A549 (cell line): ENCODE measurements at regions not wholly inside any gene's neighbourhood (a gene's known extent, or its start where the extent isn't known, plus 50 kb on each side); places are given as distances from the start of the nearest gene placed in this dataset.

Experiments
- ATAC-seq, 2 experiments: fragments of 200-7000 bp in 1 of 2; fragments of >200 bp in 1 of 2; cut with Nextera tagmentation in 1 of 2; cut with Tn5 transposase in 1 of 2; 3 replicates each; pipeline versions ENCODE4 v1.8.0 to v1.9.1; 2018 to 2020; ENCODE audit warnings: mild to moderate bottlenecking in 1 of 2, moderate library complexity in 1 of 2
- CTCF ChIA-PET: fragments of 300-600 bp; sonication (Branson Sonifier 250); formaldehyde crosslinking; extraction: SDS; loops from one replicate; lab custom pipeline; 2021; ENCODE audit warnings: antibody characterized with exemption, inconsistent platforms; lab: Yijun Ruan, JAX
- POLR2A ChIA-PET: fragments of 350-600 bp; formaldehyde crosslinking; extraction: SDS; loops from one replicate; lab custom pipeline; 2021; ENCODE audit warnings: antibody characterized with exemption, inconsistent platforms; lab: Yijun Ruan, JAX
- DNase-seq, 2 experiments: peaks; one replicate each; pipeline versions ENCODE4 v3.0.0 to v3.0.0-alpha.2; 2011 to 2016; ENCODE audit warnings: low read depth in 1 of 2, low spot score in 1 of 2
- FAIRE-seq: peaks from 2 replicates; lab custom pipeline; 2011; peaks lifted over from hg19 to GRCh38; lab: Jason Lieb, UNC
- H3K27ac ChIP-seq, 2 experiments: fragments of >200 bp; sonication (Bioruptor Twin); formaldehyde crosslinking; 3 replicates each; pipeline ENCODE4 v1.5.1; 2016 to 2017
- H3K4me1 ChIP-seq: fragments of >200 bp; sonication (Bioruptor Twin); formaldehyde crosslinking; 3 replicates; pipeline ENCODE4 v1.6.1; 2016
- H3K4me2 ChIP-seq: fragments of >200 bp; sonication (Bioruptor Twin); formaldehyde crosslinking; 3 replicates; pipeline ENCODE4 v1.6.1; 2016
- H3K4me3 ChIP-seq: fragments of >200 bp; sonication (Bioruptor Twin); formaldehyde crosslinking; 3 replicates; pipeline ENCODE4 v1.5.1; 2016
- H3K9me3 ChIP-seq: fragments of >200 bp; sonication (Bioruptor Twin); formaldehyde crosslinking; 3 replicates; pipeline ENCODE4 v1.6.1; 2016
- BHLHE40 ChIP-seq: IDR thresholded peaks from 2 replicates; pipeline ENCODE4 v1.6.1; 2012; ENCODE audit warnings: low read depth, low read length, inconsistent platforms
- CBX2 ChIP-seq: fragments of 200-600 bp; sonication (generic); IDR thresholded peaks from 2 replicates; pipeline ENCODE4 v1.6.1; 2016; ENCODE audit warnings: low read depth, mild to moderate bottlenecking, borderline replicate concordance
- CBX8 ChIP-seq: fragments of 200-600 bp; sonication (generic); IDR thresholded peaks from 2 replicates; pipeline ENCODE4 v1.6.1; 2016
- CHD2 ChIP-seq: fragments of 150-350 bp; IDR thresholded peaks from 2 replicates; pipeline ENCODE4 v1.6.1; 2014; ENCODE audit warnings: low read length; ENCODE audit not compliant: partially characterized antibody
- EHF ChIP-seq: fragments of 250-450 bp; sonication (Bioruptor Pico); IDR thresholded peaks from 2 replicates; pipeline ENCODE4 v1.5.0; 2020; ENCODE audit warnings: mild to moderate bottlenecking
- EHMT2 ChIP-seq: fragments of 200-600 bp; sonication (generic); IDR thresholded peaks from 2 replicates; pipeline ENCODE4 v1.6.1; 2016; ENCODE audit warnings: antibody characterized with exemption, low read depth, mild to moderate bottlenecking, moderate library complexity
- EP300 ChIP-seq, 2 experiments: fragments of >200 bp; sonication (Bioruptor Twin); formaldehyde crosslinking; IDR thresholded peaks; 2 replicates in 1 of 2; 3 replicates in 1 of 2; pipeline ENCODE4 v1.6.1; 2016 to 2017
- FOSB ChIP-seq: fragments of 250-450 bp; sonication (Bioruptor Pico); IDR thresholded peaks from 2 replicates; pipeline ENCODE4 v1.5.0; 2020; ENCODE audit warnings: mild to moderate bottlenecking, moderate library complexity
- FOXS1 ChIP-seq: fragments of 250-450 bp; sonication (Bioruptor Pico); IDR thresholded peaks from 2 replicates; pipeline ENCODE4 v1.5.0; 2020; ENCODE audit warnings: mild to moderate bottlenecking, moderate library complexity
- HDAC2 ChIP-seq: fragments of 200-600 bp; sonication (generic); IDR thresholded peaks from 2 replicates; pipeline ENCODE4 v1.6.1; 2016
- HOXA7 ChIP-seq: fragments of 250-450 bp; sonication (Bioruptor Pico); IDR thresholded peaks from 2 replicates; pipeline ENCODE4 v1.5.0; 2020; ENCODE audit warnings: mild to moderate bottlenecking, moderate library complexity
- HOXB13 ChIP-seq: fragments of 250-450 bp; sonication (Bioruptor Pico); IDR thresholded peaks from 2 replicates; pipeline ENCODE4 v1.5.0; 2020; ENCODE audit warnings: low read depth, mild to moderate bottlenecking, moderate library complexity
- HOXB5 ChIP-seq: fragments of 250-450 bp; sonication (Bioruptor Pico); IDR thresholded peaks from 2 replicates; pipeline ENCODE4 v1.5.0; 2020; ENCODE audit warnings: mild to moderate bottlenecking, moderate library complexity
- JUN ChIP-seq, 2 experiments: fragments of >200 bp; sonication (Bioruptor Twin); formaldehyde crosslinking; IDR thresholded peaks; 2 replicates in 1 of 2; 3 replicates in 1 of 2; pipeline ENCODE4 v1.6.1; 2016 to 2017
- JUNB ChIP-seq: fragments of >200 bp; sonication (Bioruptor Twin); formaldehyde crosslinking; IDR thresholded peaks from 2 replicates; pipeline ENCODE4 v1.6.1; 2016
- KDM1A ChIP-seq: fragments of 200-600 bp; sonication (generic); IDR thresholded peaks from 2 replicates; pipeline ENCODE4 v1.6.1; 2016; ENCODE audit warnings: low read depth, mild to moderate bottlenecking
- KDM5A ChIP-seq: fragments of 200-600 bp; sonication (generic); IDR thresholded peaks from 2 replicates; pipeline ENCODE4 v1.6.1; 2016; ENCODE audit warnings: antibody characterized with exemption, mild to moderate bottlenecking
- MAFK ChIP-seq: fragments of 450-650 bp; IDR thresholded peaks from 2 replicates; pipeline ENCODE4 v1.6.1; 2014; ENCODE audit not compliant: partially characterized antibody
- MAZ ChIP-seq: fragments of 150-350 bp; IDR thresholded peaks from 2 replicates; pipeline ENCODE4 v1.6.1; 2014; ENCODE audit warnings: antibody characterized with exemption, low read depth, low read length, borderline replicate concordance
- NR3C1 ChIP-seq: fragments of >200 bp; sonication (Bioruptor Twin); formaldehyde crosslinking; IDR thresholded peaks from 3 replicates; pipeline ENCODE4 v1.6.1; 2017
- PHF8 ChIP-seq: fragments of 200-600 bp; sonication (generic); IDR thresholded peaks from 2 replicates; pipeline ENCODE4 v1.6.1; 2016; ENCODE audit warnings: low read depth, mild to moderate bottlenecking, antibody characterized with exemption, moderate library complexity, borderline replicate concordance
- POLR2A ChIP-seq: IDR thresholded peaks from 2 replicates; pipeline ENCODE4 v1.6.1; 2012; ENCODE audit warnings: mild to moderate bottlenecking, low read length
- POLR2AphosphoS2 ChIP-seq: conservative IDR thresholded peaks from 2 replicates; pipeline ENCODE4 v1.6.1; 2012; ENCODE audit warnings: low read length, improper control_type of control experiment, inconsistent platforms
- RAD21 ChIP-seq, 2 experiments: fragments of >200 bp in 1 of 2; sonication (Bioruptor Twin) in 1 of 2; formaldehyde crosslinking in 1 of 2; IDR thresholded peaks in 1 of 2; conservative IDR thresholded peaks in 1 of 2; 2 replicates in 1 of 2; 3 replicates in 1 of 2; pipeline ENCODE4 v1.6.1; 2012 to 2018; ENCODE audit warnings: inconsistent platforms in 1 of 2
- RARB ChIP-seq: fragments of 250-450 bp; sonication (Bioruptor Pico); IDR thresholded peaks from 2 replicates; pipeline ENCODE4 v1.8.0; 2021; ENCODE audit warnings: mild to moderate bottlenecking, moderate library complexity
- RCOR1 ChIP-seq: fragments of 150-350 bp; IDR thresholded peaks from 2 replicates; pipeline ENCODE4 v1.6.1; 2014; ENCODE audit warnings: antibody characterized with exemption, low read length, low read depth
- RNF2 ChIP-seq: fragments of 200-600 bp; sonication (generic); IDR thresholded peaks from 2 replicates; pipeline ENCODE4 v1.6.1; 2016; ENCODE audit warnings: low read depth, mild to moderate bottlenecking, antibody characterized with exemption, moderate library complexity, borderline replicate concordance
- SMC3 ChIP-seq: fragments of >200 bp; sonication (Bioruptor Twin); formaldehyde crosslinking; IDR thresholded peaks from 3 replicates; pipeline ENCODE4 v1.6.1; 2018; ENCODE audit warnings: inconsistent platforms
- SREBF2 ChIP-seq: fragments of 450-650 bp; IDR thresholded peaks from 2 replicates; pipeline ENCODE4 v1.6.1; 2014; ENCODE audit warnings: mild to moderate bottlenecking, moderate library complexity
- TFCP2L1 ChIP-seq: fragments of 250-450 bp; sonication (Bioruptor Pico); IDR thresholded peaks from 2 replicates; pipeline ENCODE4 v1.5.0; 2021; ENCODE audit warnings: mild to moderate bottlenecking
- TP53 ChIP-seq: fragments of 250-450 bp; sonication (Bioruptor Pico); IDR thresholded peaks from 2 replicates; pipeline ENCODE4 v1.5.0; 2021; ENCODE audit warnings: mild to moderate bottlenecking, moderate library complexity
- ZC3H11A ChIP-seq: fragments of 450-650 bp; IDR thresholded peaks from 2 replicates; pipeline ENCODE4 v1.6.1; 2014; ENCODE audit warnings: antibody characterized with exemption, mild to moderate bottlenecking
- ZFP36 ChIP-seq: fragments of 450-650 bp; IDR thresholded peaks from 2 replicates; pipeline ENCODE4 v1.6.1; 2014; ENCODE audit warnings: borderline replicate concordance; ENCODE audit not compliant: partially characterized antibody
- ZNF302 ChIP-seq: fragments of 250-450 bp; sonication (Bioruptor Pico); IDR thresholded peaks from 2 replicates; pipeline ENCODE4 v1.9.0; 2021; ENCODE audit warnings: inconsistent platforms, mild to moderate bottlenecking, moderate library complexity
- ZSCAN20 ChIP-seq: fragments of 250-450 bp; sonication (Bioruptor Pico); IDR thresholded peaks from 2 replicates; pipeline ENCODE4 v1.8.0; 2022; ENCODE audit warnings: mild to moderate bottlenecking, moderate library complexity
- WGBS: methylation state at CpG from one replicate; pipeline ENCODE4 v1.1.6; 2017; ENCODE audit errors: missing lambda C conversion rate; 5-methylcytosine and 5-hydroxymethylcytosine counted together
- TF ChIP-seq, protein P1 (sequence below): fragments of 150-350 bp; IDR thresholded peaks from 2 replicates; pipeline ENCODE4 v1.6.1; 2014; ENCODE audit warnings: low read depth, mild to moderate bottlenecking, low read length
- TF ChIP-seq, protein P2 (sequence below): fragments of 250-450 bp; sonication (Bioruptor Pico); IDR thresholded peaks from 2 replicates; pipeline ENCODE4 v1.5.0; 2020; ENCODE audit warnings: low read depth, mild to moderate bottlenecking, moderate library complexity
- TF ChIP-seq, protein P3 (sequence below): fragments of >200 bp; sonication (Bioruptor Twin); formaldehyde crosslinking; IDR thresholded peaks from 3 replicates; pipeline ENCODE4 v1.6.1; 2016
- TF ChIP-seq, protein P4 (sequence below): IDR thresholded peaks from 2 replicates; pipeline ENCODE4 v1.6.1; 2012
- TF ChIP-seq, protein P5 (sequence below): fragments of 450-650 bp; IDR thresholded peaks from 2 replicates; pipeline ENCODE4 v1.6.1; 2014; ENCODE audit warnings: antibody characterized with exemption

DNA sequence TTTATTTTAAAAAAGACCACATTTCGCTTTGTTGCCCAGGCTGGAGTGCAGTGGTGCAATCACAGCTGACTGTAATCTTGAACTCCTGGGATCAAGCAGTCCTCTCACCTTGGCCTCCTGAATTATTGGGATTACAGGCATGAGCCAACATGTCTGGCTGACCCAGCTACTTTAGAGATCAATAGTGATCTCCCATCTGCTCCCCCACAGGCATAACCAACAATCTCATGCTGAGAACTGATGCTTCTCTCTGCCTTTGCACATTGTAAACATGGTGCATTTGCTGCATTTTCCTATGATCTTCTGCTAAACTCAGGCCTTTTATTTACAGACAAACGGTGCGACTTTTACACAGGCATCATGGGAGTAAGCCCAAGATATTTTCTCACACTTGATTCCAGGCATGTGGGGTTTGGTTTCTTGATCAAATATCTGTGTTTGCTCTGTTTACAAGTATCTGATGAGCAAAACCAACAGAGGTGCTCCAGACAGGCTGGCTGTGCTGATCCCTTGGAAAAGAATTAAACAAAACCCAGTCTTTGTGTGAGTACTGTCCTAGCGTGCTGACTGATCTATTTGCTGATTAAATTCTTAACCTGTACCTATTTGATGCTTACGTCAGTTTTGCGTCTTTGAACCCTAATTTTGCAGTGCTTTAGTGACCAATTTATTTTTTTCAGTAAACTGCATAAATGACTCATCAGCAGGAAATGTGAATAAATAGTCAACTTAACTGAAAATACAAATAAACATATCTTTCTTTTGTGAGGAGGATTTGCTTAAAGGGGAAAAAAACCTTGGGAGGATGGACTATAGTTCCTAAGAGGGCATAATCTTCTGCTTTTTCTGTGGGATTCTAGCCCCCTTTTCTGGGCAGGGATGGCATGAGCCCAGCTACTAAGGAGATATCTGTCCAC lies 191.7 kb upstream of the NR3C1 start:
- ChIA-PET POLR2A (interaction anchor here (0.5 to 4.4 kb wide), 8 partner anchors 9 to 195 kb away, joined by 3 to 20 read pairs (median 4); partner anchors contain the start of gene NR3C1), CTCF (interaction anchor here (1.0 to 1.6 kb wide), 6 partner anchors 88 to 592 kb away, joined by 3 to 6 read pairs (median 6); partner anchors contain the start of gene NR3C1)
- H3K27ac ChIP-seq, result peak overlapping the region; percentile 94 to 98
- ATAC-seq (peak; percentile 88 to 95), DNase-seq (peak; percentile 64 to 99), FAIRE-seq (peak; percentile 100)
- under 1% methylated on average over 6 of the region's 6 CpGs for WGBS
- H3K9me3 ChIP-seq, result peaks cover 10% of the 10 kb centered on the region; the same call in 1 of the 3 replicates
- H3K4me3 ChIP-seq, result peak overlapping the region; percentile 23; the same call in 2 of the 3 replicates
- peaks cover 45% of the 10 kb centered on the region for H3K4me1 ChIP-seq
- peak overlapping the region; percentile 90 for H3K4me2 ChIP-seq
- TF ChIP-seq ZC3H11A (no peak), HOXB5 (CRISPR knock-in tag) (peak; percentile 97), HDAC2 (no peak), JUNB (peak; percentile 100), HOXB13 (CRISPR knock-in tag) (peak; percentile 98), RAD21 (conservative IDR thresholded peaks at IDR 0.05 in 1 of 2, IDR thresholded peaks at IDR 0.05 in 1 of 2) (peak; percentile 56 to 88), MAZ (no peak), POLR2A (no peak), RNF2 (no peak), ZFP36 (peak; percentile 62), KDM5A (no peak), HOXA7 (peak; percentile 98), ZNF302 (CRISPR knock-in tag) (peak; percentile 87), EP300 (IDR thresholded peaks at IDR 0.05) (peak; percentile 100), PHF8 (no peak), NR3C1 (0 out of 3 replicates have a peak, but pooled peaks have one; percentile 35), TP53 (CRISPR knock-in tag) (peak; percentile 46), SREBF2 (no peak), EHF (CRISPR knock-in tag) (peak; percentile 99), SMC3 (peak; percentile 83; the same call in 2 of the 3 replicates), RCOR1 (no peak), EHMT2 (no peak), FOSB (CRISPR knock-in tag) (peak; percentile 99), CBX8 (no peak), POLR2AphosphoS2 (no peak), CBX2 (no peak), MAFK (peak; percentile 99), BHLHE40 (no peak), KDM1A (no peak), ZSCAN20 (CRISPR knock-in tag) (peak; percentile 98), TFCP2L1 (CRISPR knock-in tag) (peak; percentile 96), FOXS1 (CRISPR knock-in tag) (peak; percentile 99), JUN (IDR thresholded peaks at IDR 0.05) (peak; percentile 100), RARB (CRISPR knock-in tag) (peak; percentile 99), CHD2 (no peak)
- TF ChIP-seq, protein P1, sequence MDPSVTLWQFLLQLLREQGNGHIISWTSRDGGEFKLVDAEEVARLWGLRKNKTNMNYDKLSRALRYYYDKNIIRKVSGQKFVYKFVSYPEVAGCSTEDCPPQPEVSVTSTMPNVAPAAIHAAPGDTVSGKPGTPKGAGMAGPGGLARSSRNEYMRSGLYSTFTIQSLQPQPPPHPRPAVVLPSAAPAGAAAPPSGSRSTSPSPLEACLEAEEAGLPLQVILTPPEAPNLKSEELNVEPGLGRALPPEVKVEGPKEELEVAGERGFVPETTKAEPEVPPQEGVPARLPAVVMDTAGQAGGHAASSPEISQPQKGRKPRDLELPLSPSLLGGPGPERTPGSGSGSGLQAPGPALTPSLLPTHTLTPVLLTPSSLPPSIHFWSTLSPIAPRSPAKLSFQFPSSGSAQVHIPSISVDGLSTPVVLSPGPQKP, result no peak
- TF ChIP-seq, protein P2, sequence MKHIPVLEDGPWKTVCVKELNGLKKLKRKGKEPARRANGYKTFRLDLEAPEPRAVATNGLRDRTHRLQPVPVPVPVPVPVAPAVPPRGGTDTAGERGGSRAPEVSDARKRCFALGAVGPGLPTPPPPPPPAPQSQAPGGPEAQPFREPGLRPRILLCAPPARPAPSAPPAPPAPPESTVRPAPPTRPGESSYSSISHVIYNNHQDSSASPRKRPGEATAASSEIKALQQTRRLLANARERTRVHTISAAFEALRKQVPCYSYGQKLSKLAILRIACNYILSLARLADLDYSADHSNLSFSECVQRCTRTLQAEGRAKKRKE, result peak; percentile 91
- TF ChIP-seq, protein P3, sequence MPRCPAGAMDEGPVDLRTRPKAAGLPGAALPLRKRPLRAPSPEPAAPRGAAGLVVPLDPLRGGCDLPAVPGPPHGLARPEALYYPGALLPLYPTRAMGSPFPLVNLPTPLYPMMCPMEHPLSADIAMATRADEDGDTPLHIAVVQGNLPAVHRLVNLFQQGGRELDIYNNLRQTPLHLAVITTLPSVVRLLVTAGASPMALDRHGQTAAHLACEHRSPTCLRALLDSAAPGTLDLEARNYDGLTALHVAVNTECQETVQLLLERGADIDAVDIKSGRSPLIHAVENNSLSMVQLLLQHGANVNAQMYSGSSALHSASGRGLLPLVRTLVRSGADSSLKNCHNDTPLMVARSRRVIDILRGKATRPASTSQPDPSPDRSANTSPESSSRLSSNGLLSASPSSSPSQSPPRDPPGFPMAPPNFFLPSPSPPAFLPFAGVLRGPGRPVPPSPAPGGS, result peak; percentile 100
- TF ChIP-seq, protein P4, sequence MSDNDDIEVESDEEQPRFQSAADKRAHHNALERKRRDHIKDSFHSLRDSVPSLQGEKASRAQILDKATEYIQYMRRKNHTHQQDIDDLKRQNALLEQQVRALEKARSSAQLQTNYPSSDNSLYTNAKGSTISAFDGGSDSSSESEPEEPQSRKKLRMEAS, result peak; percentile 93
- TF ChIP-seq, protein P5, sequence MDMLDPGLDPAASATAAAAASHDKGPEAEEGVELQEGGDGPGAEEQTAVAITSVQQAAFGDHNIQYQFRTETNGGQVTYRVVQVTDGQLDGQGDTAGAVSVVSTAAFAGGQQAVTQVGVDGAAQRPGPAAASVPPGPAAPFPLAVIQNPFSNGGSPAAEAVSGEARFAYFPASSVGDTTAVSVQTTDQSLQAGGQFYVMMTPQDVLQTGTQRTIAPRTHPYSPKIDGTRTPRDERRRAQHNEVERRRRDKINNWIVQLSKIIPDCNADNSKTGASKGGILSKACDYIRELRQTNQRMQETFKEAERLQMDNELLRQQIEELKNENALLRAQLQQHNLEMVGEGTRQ, result no peak
